ENCODE measurements at regions not wholly inside any gene's neighbourhood (a gene's known extent, or its start where the extent isn't known, plus 50 kb on each side); places are given as distances from the start of the nearest gene placed in this dataset.

DNA sequence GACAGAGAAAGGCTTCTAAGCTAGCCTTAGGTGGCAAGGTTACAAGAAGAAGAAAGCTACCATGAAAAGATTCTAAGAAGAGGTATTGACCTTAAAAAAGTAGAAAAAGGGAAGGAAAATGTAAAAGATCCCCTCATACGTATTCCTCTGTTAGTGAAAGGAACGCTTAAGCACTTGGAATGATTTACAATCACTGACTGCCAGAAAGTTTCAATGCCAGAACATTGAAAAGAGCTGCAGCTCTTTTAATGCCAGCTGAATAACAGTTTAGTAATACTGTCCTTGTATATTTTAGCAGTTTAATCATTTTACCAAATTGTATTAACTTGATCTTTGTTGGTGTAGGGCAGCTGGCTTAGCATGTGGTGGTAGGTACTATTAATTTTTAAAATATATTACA, 650.7 kb downstream of the FAM181B start:
- TF ChIP-seq POLR2A (IDR thresholded peaks at IDR 0.05; ENCODE audit: low read length): no peak
- no peak for TF ChIP-seq GATA1 (IDR thresholded peaks at IDR 0.05; ENCODE audit: low read depth, low read length)
